Endothelial cell of umbilical vein (primary cell): ENCODE measurements at regions not wholly inside any gene's neighbourhood (a gene's known extent, or its start where the extent isn't known, plus 50 kb on each side); places are given as distances from the start of the nearest gene placed in this dataset.

Experiments
- BruUV-seq: library from RNA; stranded (reverse); fragments of 400-500 nt; replicated peaks from 2 replicates; lab custom pipeline; 2021; lab: Mats Ljungman, UMichigan
- CTCF ChIA-PET: fragments of 300-600, 350-600 bp; sonication (Branson Sonifier 250); formaldehyde crosslinking; loops from one replicate; lab custom pipeline; 2021; ENCODE audit warnings: antibody characterized with exemption, inconsistent platforms; lab: Charles Lee
- POLR2A ChIA-PET: fragments of 300-600, 350-600 bp; sonication (Branson Sonifier 250); formaldehyde crosslinking; loops from one replicate; lab custom pipeline; 2021; ENCODE audit warnings: antibody characterized with exemption, inconsistent platforms; lab: Charles Lee
- DNase-seq: peaks from one replicate; pipeline ENCODE4 v3.0.0-alpha.2; 2011; ENCODE audit warnings: low read depth, low spot score
- FAIRE-seq: peaks from 2 replicates; lab custom pipeline; 2011; peaks lifted over from hg19 to GRCh38; lab: Jason Lieb, UNC
- H2AFZ ChIP-seq: 2 replicates; pipeline ENCODE4 v1.6.0; 2012; ENCODE audit warnings: low read depth, low read length, control low read depth, inconsistent platforms
- H3K27ac ChIP-seq: 2 replicates; pipeline ENCODE4 v1.5.1; 2011; ENCODE audit warnings: low read depth, mild to moderate bottlenecking, control low read depth, low read length, moderate library complexity; ENCODE audit not compliant: insufficient read depth
- H3K27me3 ChIP-seq, 2 experiments: 2 replicates each; pipeline versions ENCODE4 v1.6.0 to v1.6.1; 2011; ENCODE audit warnings: low read length in 2 of 2, mixed read lengths in 1 of 2; ENCODE audit not compliant: control insufficient read depth in 2 of 2, insufficient read depth in 2 of 2
- H3K36me3 ChIP-seq, 2 experiments: 2 replicates in 1 of 2; 3 replicates in 1 of 2; pipeline ENCODE4 v1.5.1; 2011; ENCODE audit warnings: low read length in 2 of 2, mild to moderate bottlenecking in 1 of 2, moderate library complexity in 1 of 2; ENCODE audit not compliant: control insufficient read depth in 2 of 2, insufficient read depth in 2 of 2; ENCODE audit errors: extremely low read depth in 1 of 2
- H3K4me1 ChIP-seq: 3 replicates; pipeline ENCODE4 v1.5.1; 2011; ENCODE audit warnings: mild to moderate bottlenecking, low read length; ENCODE audit not compliant: control insufficient read depth, insufficient read depth; ENCODE audit errors: extremely low read depth
- H3K4me2 ChIP-seq: 2 replicates; pipeline ENCODE4 v1.6.1; 2011; ENCODE audit warnings: low read length, control low read depth, mixed read lengths; ENCODE audit not compliant: insufficient read depth
- H3K4me3 ChIP-seq, 3 experiments: fragments of 200-600 bp in 1 of 3; sonication (generic), shearing (Covaris generic) in 1 of 3; replicated peaks in 1 of 3; 2 replicates each; pipeline ENCODE4 v1.5.1; 2011 to 2016; ENCODE audit warnings: control low read depth in 3 of 3, low read length in 3 of 3, mild to moderate bottlenecking in 2 of 3, inconsistent platforms in 1 of 3, low read depth in 1 of 3, moderate library complexity in 1 of 3; ENCODE audit not compliant: insufficient read depth in 1 of 3
- H3K79me2 ChIP-seq: 2 replicates; pipeline ENCODE4 v1.6.0; 2012; ENCODE audit warnings: low read length, inconsistent platforms; ENCODE audit not compliant: control insufficient read depth, insufficient read depth
- H3K9ac ChIP-seq: replicated peaks from 2 replicates; pipeline ENCODE3; 2011; ENCODE audit warnings: low read length, control low read depth; ENCODE audit not compliant: insufficient read depth; ENCODE audit errors: extremely low read depth
- H3K9me1 ChIP-seq: replicated peaks from 3 replicates; pipeline ENCODE4 v1.6.0; 2011; ENCODE audit warnings: mild to moderate bottlenecking, low read length; ENCODE audit not compliant: control insufficient read depth, insufficient read depth; ENCODE audit errors: extremely low read depth
- H3K9me3 ChIP-seq: replicated peaks from 2 replicates; pipeline ENCODE4 v1.5.1; 2012; ENCODE audit warnings: low read length, inconsistent platforms; ENCODE audit not compliant: control insufficient read depth, insufficient read depth
- H4K20me1 ChIP-seq: replicated peaks from 2 replicates; pipeline ENCODE3; 2011; ENCODE audit warnings: mild to moderate bottlenecking, low read length; ENCODE audit not compliant: control insufficient read depth, insufficient read depth; ENCODE audit errors: extremely low read depth
- EZH2 ChIP-seq: IDR thresholded peaks from 2 replicates; pipeline ENCODE4 v1.6.1; 2012; ENCODE audit warnings: borderline replicate concordance, low read depth, mild to moderate bottlenecking, moderate library complexity, low read length, inconsistent platforms; ENCODE audit not compliant: severe bottlenecking
- FOS ChIP-seq: IDR thresholded peaks from 2 replicates; pipeline ENCODE4 v1.6.1; 2011; ENCODE audit warnings: mild to moderate bottlenecking, low read length, moderate library complexity, borderline replicate concordance; ENCODE audit not compliant: insufficient read depth
- GATA2 ChIP-seq: IDR thresholded peaks from 2 replicates; pipeline ENCODE4 v1.7.0; 2011; ENCODE audit warnings: low read depth, mild to moderate bottlenecking, moderate library complexity, mixed read lengths, low read length; ENCODE audit not compliant: insufficient read length, insufficient read depth
- JUN ChIP-seq: IDR thresholded peaks from 2 replicates; pipeline ENCODE4 v1.6.1; 2011; ENCODE audit warnings: borderline replicate concordance, low read depth; ENCODE audit not compliant: insufficient read length, insufficient read depth
- MYC ChIP-seq: IDR thresholded peaks from one replicate; pipeline ENCODE4 v1.6.1; 2011; ENCODE audit warnings: mild to moderate bottlenecking, low read depth, low read length
- POLR2A ChIP-seq: IDR thresholded peaks from 2 replicates; pipeline ENCODE4 v1.6.1; 2012; ENCODE audit warnings: low read depth, mild to moderate bottlenecking, control low read depth, low read length
- POLR2AphosphoS5 ChIP-seq: IDR thresholded peaks from 2 replicates; pipeline ENCODE4 v1.6.1; 2012; ENCODE audit warnings: low read depth, mild to moderate bottlenecking, control low read depth, low read length, moderate library complexity; ENCODE audit not compliant: insufficient read depth
- dilution Hi-C: fragments of 300-500 bp; cut with MboI; formaldehyde crosslinking; loops from one replicate; pipeline ENCODE4 v1.15.0; 2019; ENCODE audit warnings: low sequenced_read_pairs; ENCODE audit not compliant: extremely low pct_ligation_motif_present
- intact Hi-C: fragments of 100-400 bp; cut with micrococcal nuclease; formaldehyde crosslinking; loops from one replicate; pipeline ENCODE4 v1.10.0; 2022
- TF ChIP-seq, protein P1 (sequence below): IDR thresholded peaks from 2 replicates; pipeline ENCODE4 v1.6.1; 2011; ENCODE audit not compliant: insufficient read depth, insufficient read length
- TF ChIP-seq, protein P2 (sequence below), 2 donors: IDR thresholded peaks; 1 replicate in 1 of 2; 2 replicates in 1 of 2; pipeline ENCODE4 v1.5.1; 2011; ENCODE audit warnings: low read length in 2 of 2, mild to moderate bottlenecking in 2 of 2, moderate library complexity in 2 of 2, control low read depth in 1 of 2, inconsistent platforms in 1 of 2, low read depth in 1 of 2; ENCODE audit not compliant: insufficient read depth in 1 of 2; ENCODE audit errors: extremely low read depth in 1 of 2

DNA sequence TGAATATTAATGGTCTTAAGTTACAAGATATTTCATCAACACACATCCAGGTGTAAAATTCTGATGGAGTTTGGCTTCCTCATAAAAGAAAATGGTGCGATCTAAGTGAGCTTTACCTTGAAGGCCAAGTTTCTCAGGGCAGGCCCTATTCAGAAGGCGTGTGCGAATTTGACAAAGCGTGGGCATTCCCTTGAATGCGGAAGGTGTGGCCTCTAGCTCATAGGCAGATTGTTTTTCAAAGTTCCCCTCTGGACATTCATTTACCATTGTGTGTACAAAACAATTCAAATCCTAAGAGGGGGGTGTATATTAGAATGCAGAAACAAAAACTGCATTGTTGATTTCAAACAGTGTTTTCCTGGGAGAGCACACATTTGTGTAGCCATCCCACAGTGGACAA is 411.9 kb upstream of the PKN2 start:
- POLR2A ChIA-PET: no interaction called here
- BruUV-seq: no TSS peak
- intact Hi-C loops: no loop called here

More for the DNA sequence above, 411.9 kb upstream of the PKN2 start:
- dilution Hi-C loops: no loop called here
- no peak overlapping the region for H3K9ac ChIP-seq
- no peaks in the 10 kb centered on the region for H3K79me2 ChIP-seq
- H3K27ac ChIP-seq: no peak overlapping the region
- H3K27me3 ChIP-seq: no peaks in the 10 kb centered on the region
- CTCF ChIA-PET: no interaction called here
- H3K9me3 ChIP-seq: no peaks in the 10 kb centered on the region
- H2AFZ ChIP-seq: no peak overlapping the region
- FAIRE-seq (no peak), DNase-seq (no peak)
- no peaks in the 10 kb centered on the region for H3K4me1 ChIP-seq
- TF ChIP-seq MYC (no peak), POLR2AphosphoS5 (no peak), POLR2A (no peak), GATA2 (no peak), FOS (no peak), EZH2 (no peak), JUN (no peak)
- TF ChIP-seq, protein P1, sequence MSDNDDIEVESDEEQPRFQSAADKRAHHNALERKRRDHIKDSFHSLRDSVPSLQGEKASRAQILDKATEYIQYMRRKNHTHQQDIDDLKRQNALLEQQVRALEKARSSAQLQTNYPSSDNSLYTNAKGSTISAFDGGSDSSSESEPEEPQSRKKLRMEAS: no peak
- TF ChIP-seq, protein P2, sequence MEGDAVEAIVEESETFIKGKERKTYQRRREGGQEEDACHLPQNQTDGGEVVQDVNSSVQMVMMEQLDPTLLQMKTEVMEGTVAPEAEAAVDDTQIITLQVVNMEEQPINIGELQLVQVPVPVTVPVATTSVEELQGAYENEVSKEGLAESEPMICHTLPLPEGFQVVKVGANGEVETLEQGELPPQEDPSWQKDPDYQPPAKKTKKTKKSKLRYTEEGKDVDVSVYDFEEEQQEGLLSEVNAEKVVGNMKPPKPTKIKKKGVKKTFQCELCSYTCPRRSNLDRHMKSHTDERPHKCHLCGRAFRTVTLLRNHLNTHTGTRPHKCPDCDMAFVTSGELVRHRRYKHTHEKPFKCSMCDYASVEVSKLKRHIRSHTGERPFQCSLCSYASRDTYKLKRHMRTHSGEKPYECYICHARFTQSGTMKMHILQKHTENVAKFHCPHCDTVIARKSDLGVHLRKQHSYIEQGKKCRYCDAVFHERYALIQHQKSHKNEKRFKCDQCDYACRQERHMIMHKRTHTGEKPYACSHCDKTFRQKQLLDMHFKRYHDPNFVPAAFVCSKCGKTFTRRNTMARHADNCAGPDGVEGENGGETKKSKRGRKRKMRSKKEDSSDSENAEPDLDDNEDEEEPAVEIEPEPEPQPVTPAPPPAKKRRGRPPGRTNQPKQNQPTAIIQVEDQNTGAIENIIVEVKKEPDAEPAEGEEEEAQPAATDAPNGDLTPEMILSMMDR (IDR thresholded peaks at IDR 0.05; ENCODE audit: extremely low read depth in 1 of 2, insufficient read depth in 1 of 2, low read depth in 1 of 2, low read length in 2 of 2): no peak
- no peak overlapping the region for H3K4me2 ChIP-seq
- H3K9me1 ChIP-seq: no peaks in the 10 kb centered on the region
- H4K20me1 ChIP-seq: no peaks in the 10 kb centered on the region
- no peaks in the 10 kb centered on the region for H3K36me3 ChIP-seq
- H3K4me3 ChIP-seq: no peak overlapping the region
